Suprapubic skin (tissue), 4 donors: ENCODE measurements at regions not wholly inside any gene's neighbourhood (a gene's known extent, or its start where the extent isn't known, plus 50 kb on each side); places are given as distances from the start of the nearest gene placed in this dataset.
"Not testable (repeated sequence)": the region's sequence is repeated elsewhere in the genome, so short reads cannot be mapped to it uniquely, and the experiment has no call there.

ENCODE experiments used
- DNase-seq, 2 donors: peaks; one replicate each; pipeline ENCODE4 v3.0.0-alpha.2; 2019; ENCODE audit warnings: low spot score in 2 of 2
- H3K27ac ChIP-seq: fragments of 200-600 bp; sonication (generic); one replicate; pipeline ENCODE4 v1.5.1; 2019
- H3K27me3 ChIP-seq: fragments of 200-600 bp; sonication (generic); one replicate; pipeline ENCODE4 v1.5.1; 2019
- H3K36me3 ChIP-seq: fragments of 200-600 bp; sonication (generic); one replicate; pipeline ENCODE4 v1.5.1; 2019
- H3K4me1 ChIP-seq: fragments of 200-600 bp; sonication (generic); one replicate; pipeline ENCODE4 v1.5.1; 2019
- H3K4me3 ChIP-seq: fragments of 200-600 bp; sonication (generic); one replicate; pipeline ENCODE4 v1.5.1; 2019; ENCODE audit warnings: mild to moderate bottlenecking
- H3K9me3 ChIP-seq: fragments of 200-600 bp; sonication (generic); one replicate; pipeline ENCODE4 v1.5.1; 2019
- EP300 ChIP-seq: sonication (generic); formaldehyde crosslinking; IDR thresholded peaks from one replicate; pipeline ENCODE4 v1.6.1; 2017; ENCODE audit warnings: antibody characterized with exemption
- POLR2A ChIP-seq, 2 donors: fragments of 450-650 bp; IDR thresholded peaks; one replicate each; pipeline ENCODE4 v1.6.1; 2017; ENCODE audit warnings: antibody characterized with exemption in 2 of 2, mild to moderate bottlenecking in 2 of 2, moderate library complexity in 2 of 2
- POLR2AphosphoS5 ChIP-seq, 3 donors: sonication (generic); formaldehyde crosslinking; IDR thresholded peaks; one replicate each; pipeline ENCODE4 v1.6.1; 2017; ENCODE audit warnings: antibody characterized with exemption in 3 of 3
- WGBS: methylation state at CpG from one replicate; pipeline ENCODE4 v1.1.5; 2018; 5-methylcytosine and 5-hydroxymethylcytosine counted together
- TF ChIP-seq, protein P1 (sequence below), 2 donors: fragments of 200-600 bp in 1 of 2; fragments of 450-650 bp in 1 of 2; sonication (generic) in 1 of 2; IDR thresholded peaks; one replicate each; pipeline ENCODE4 v1.5.1; 2016 to 2019; ENCODE audit warnings: antibody characterized with exemption in 2 of 2, mild to moderate bottlenecking in 1 of 2, moderate library complexity in 1 of 2

DNA sequence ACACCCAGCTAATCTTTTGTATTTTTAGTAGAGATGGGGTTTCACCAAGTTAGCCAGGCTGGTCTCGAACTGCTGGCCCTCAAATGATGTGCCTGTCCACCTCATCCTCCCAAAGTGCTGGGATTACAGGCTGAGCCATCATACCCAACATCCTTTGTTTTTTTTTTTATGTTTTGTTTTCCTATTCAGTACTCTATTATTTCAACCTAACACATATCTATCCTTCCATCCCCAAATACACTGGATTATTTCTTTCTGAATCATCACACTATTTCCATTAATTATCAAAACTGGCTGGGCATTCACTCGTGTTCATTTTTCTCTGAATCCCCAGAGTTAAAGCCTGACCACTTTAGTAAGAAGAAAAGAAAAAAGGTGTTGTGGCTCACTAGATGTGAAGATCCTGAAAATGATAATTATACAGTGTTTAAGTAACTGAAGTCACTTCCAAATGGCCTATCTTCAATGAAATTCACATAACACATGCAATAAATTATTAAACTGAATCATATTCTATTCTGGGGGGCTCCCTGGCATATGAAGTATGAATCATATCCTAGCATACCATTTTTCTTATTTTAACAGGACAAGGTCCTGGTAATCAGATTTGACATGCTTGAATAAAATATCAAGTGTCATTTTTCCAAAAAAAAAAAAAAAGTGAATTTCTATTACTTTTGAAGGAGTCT lies 1754.2 kb downstream of the BRINP3 start:
- DNase-seq: no peak
- Histone ChIP-seq H3K36me3 (no peaks in the 10 kb centered on the region), H3K27ac (no peak overlapping the region), H3K27me3 (no peaks in the 10 kb centered on the region), H3K9me3 (no peaks in the 10 kb centered on the region), H3K4me3 (no peak overlapping the region), H3K4me1 (no peaks in the 10 kb centered on the region)
- 75% methylated on average over 2 of the region's 2 CpGs for WGBS
- no peak for TF ChIP-seq EP300
- TF ChIP-seq, protein P1, sequence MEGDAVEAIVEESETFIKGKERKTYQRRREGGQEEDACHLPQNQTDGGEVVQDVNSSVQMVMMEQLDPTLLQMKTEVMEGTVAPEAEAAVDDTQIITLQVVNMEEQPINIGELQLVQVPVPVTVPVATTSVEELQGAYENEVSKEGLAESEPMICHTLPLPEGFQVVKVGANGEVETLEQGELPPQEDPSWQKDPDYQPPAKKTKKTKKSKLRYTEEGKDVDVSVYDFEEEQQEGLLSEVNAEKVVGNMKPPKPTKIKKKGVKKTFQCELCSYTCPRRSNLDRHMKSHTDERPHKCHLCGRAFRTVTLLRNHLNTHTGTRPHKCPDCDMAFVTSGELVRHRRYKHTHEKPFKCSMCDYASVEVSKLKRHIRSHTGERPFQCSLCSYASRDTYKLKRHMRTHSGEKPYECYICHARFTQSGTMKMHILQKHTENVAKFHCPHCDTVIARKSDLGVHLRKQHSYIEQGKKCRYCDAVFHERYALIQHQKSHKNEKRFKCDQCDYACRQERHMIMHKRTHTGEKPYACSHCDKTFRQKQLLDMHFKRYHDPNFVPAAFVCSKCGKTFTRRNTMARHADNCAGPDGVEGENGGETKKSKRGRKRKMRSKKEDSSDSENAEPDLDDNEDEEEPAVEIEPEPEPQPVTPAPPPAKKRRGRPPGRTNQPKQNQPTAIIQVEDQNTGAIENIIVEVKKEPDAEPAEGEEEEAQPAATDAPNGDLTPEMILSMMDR (IDR thresholded peaks at IDR 0.05): no peak
- TF ChIP-seq POLR2AphosphoS5 (IDR thresholded peaks at IDR 0.05): no peak
- TF ChIP-seq POLR2A (IDR thresholded peaks at IDR 0.05): no peak

DNA sequence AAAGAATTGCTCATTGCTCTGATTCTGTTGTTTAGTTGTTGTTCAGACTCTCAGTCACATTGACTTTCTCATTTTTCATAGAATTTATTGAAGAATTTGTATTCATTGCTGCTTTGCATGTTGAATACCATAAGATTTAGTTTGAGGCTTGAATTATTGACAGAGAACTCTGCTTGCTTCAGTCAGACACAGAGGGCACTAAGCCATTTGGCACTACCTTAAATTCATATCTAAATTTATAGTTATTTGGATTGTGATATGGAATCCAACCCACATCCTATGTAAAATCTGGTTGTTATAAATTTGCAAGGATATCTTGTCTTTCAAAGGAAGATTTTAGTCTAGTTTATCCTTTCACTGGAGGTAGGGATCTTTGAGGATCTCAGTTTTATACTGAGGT lies 1748.6 kb downstream of the BRINP3 start:
- H3K36me3 ChIP-seq: no peaks in the 10 kb centered on the region
- no peak for TF ChIP-seq POLR2AphosphoS5 (IDR thresholded peaks at IDR 0.05)
- TF ChIP-seq, protein P1 (IDR thresholded peaks at IDR 0.05): no peak
- H3K27ac ChIP-seq: no peak overlapping the region
- no peaks in the 10 kb centered on the region for H3K9me3 ChIP-seq
- H3K4me1 ChIP-seq: no peaks in the 10 kb centered on the region
- H3K27me3 ChIP-seq: no peaks in the 10 kb centered on the region
- no peak overlapping the region for H3K4me3 ChIP-seq
- no peak for DNase-seq

DNA sequence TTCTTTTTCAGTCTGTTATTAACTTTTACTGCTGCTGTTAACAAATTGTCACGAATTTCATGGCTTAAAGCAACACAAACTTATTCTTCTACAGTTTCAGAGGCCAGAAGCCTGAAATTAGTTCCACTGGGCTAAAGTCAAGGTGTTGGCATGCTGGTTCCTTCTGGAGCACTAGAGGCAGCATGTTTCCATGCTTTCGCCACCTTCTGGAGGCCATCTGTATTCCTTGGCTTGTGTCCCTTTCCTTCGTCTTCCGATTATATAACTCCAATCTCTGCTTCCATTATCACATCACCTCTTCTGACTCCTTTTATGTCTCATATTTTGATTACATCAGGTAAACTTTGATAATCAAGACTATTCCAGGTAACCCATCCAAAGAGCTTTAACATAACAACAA lies 1742.1 kb downstream of the BRINP3 start:
- Histone ChIP-seq H3K36me3 (no peaks in the 10 kb centered on the region), H3K4me3 (no peak overlapping the region), H3K4me1 (no peaks in the 10 kb centered on the region), H3K27me3 (no peaks in the 10 kb centered on the region), H3K9me3 (no peaks in the 10 kb centered on the region), H3K27ac (no peak overlapping the region)
- DNase-seq: no peak
- TF ChIP-seq, protein P1 (IDR thresholded peaks at IDR 0.05): no peak
- no peak for TF ChIP-seq POLR2AphosphoS5 (IDR thresholded peaks at IDR 0.05)
- TF ChIP-seq EP300: no peak
- no peak for TF ChIP-seq POLR2A (IDR thresholded peaks at IDR 0.05)
- WGBS: 65% methylated on average over 4 of the region's 4 CpGs

DNA sequence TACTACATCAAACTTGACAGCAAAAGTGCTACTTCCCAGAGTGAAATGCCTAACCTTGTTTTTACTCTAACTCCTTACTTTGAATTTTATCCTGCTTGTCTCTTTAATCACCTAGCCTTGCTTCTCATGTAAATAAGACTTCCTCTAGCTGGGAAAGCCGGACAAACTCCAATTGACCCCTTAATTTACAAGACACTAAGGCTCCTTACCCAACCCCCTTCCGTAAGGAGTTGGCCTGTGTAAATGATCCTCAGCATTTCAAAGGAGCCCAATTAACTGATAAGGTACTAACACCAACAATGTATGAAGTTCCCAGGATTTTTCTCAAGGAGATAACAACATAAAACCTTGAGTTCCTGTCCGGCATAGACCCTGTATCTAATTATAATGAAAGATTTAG lies 1728.4 kb downstream of the BRINP3 start:
- not testable (repeated sequence) for H3K27ac ChIP-seq, H3K27me3 ChIP-seq, H3K4me1 ChIP-seq, H3K36me3 ChIP-seq, H3K4me3 ChIP-seq, DNase-seq, H3K9me3 ChIP-seq
- WGBS: 61% methylated on average over 3 of the region's 3 CpGs

DNA sequence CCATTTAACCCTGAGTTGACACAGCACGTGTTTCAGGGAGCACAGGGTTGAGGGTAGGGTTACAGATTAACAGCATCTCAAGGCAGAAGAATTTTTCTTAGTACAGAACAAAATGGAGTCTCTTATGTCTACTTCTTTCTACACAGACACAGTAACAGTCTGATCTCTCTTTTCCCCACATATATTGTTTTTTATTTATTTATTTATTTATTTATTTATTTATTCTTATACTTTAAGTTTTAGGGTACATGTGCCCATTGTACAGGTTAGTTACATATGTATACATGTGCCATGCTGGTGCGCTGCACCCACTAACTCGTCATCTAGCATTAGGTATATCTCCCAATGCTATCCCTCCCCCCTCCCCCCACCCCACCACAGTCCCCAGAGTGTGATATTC lies 1725.6 kb downstream of the BRINP3 start:
- not testable (repeated sequence) for H3K27me3 ChIP-seq, H3K36me3 ChIP-seq, H3K27ac ChIP-seq, H3K4me1 ChIP-seq, H3K9me3 ChIP-seq, H3K4me3 ChIP-seq, DNase-seq
- WGBS: 83% methylated on average over 3 of the region's 3 CpGs

DNA sequence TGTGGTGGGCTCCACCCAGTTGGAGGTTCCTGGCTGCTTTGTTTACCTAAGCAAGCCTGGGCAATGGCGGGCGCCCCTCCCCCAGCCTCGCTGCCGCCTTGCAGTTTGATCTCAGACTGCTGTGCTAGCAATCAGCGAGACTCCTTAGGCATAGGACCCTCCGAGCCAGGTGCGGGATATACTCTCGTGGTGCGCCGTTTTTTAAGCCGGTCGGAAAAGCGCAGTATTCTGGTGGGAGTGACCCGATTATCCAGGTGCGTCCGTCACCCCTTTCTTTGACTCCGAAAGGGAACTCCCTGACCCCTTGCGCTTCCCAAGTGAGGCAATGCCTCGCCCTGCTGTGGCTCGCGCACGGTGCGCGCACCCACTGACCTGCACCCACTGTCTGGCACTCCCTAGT lies 1719.9 kb downstream of the BRINP3 start:
- not testable (repeated sequence) for H3K9me3 ChIP-seq, H3K4me1 ChIP-seq, H3K4me3 ChIP-seq, H3K27ac ChIP-seq, DNase-seq, H3K27me3 ChIP-seq, H3K36me3 ChIP-seq
- 94% methylated on average over 23 of the region's 24 CpGs for WGBS

DNA sequence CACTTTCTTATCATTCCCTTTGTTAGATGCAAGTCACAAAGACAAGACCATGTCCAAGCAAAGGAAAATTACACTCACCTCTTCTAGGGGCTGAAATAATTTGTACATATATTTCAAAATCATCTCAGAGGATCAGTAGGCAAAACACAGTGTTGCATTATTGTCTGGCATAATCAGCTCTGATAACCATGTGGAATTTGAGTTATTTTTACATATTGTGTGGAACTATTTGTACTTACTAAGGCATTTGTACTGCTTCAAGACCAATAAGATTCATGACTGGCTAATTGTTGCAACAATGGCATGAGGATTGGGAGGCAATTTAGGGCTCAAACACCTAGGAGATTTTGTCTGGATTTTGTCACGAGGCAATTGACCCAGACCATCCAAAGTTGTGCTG lies 1716.4 kb downstream of the BRINP3 start:
- DNase-seq: no peak
- TF ChIP-seq EP300 (no peak), POLR2AphosphoS5 (IDR thresholded peaks at IDR 0.05) (no peak), POLR2A (IDR thresholded peaks at IDR 0.05) (no peak)
- TF ChIP-seq, protein P1 (IDR thresholded peaks at IDR 0.05): no peak
- no peak overlapping the region for H3K27ac ChIP-seq
- no peaks in the 10 kb centered on the region for H3K36me3 ChIP-seq
- H3K9me3 ChIP-seq: no peaks in the 10 kb centered on the region
- H3K4me3 ChIP-seq: no peak overlapping the region
- WGBS: 73% methylated on average over 1 of the region's 1 CpG
- no peaks in the 10 kb centered on the region for H3K4me1 ChIP-seq
- H3K27me3 ChIP-seq: no peaks in the 10 kb centered on the region
